ENCODE measurements at regions not wholly inside any gene's neighbourhood (a gene's known extent, or its start where the extent isn't known, plus 50 kb on each side); places are given as distances from the start of the nearest gene placed in this dataset.

GRCh38 chr4:17260166-17260907 is 251.6 kb downstream of the QDPR start:
- Histone ChIP-seq H3K27ac (no peak overlapping the region), H3K36me3 (no peaks in the 10 kb centered on the region), H3K4me1 (no peaks in the 10 kb centered on the region), H3K9me3 (no peaks in the 10 kb centered on the region), H3K27me3 (no peaks in the 10 kb centered on the region), H3K4me3 (no peak overlapping the region)
- WGBS: 88% methylated on average over 4 of the region's 4 CpGs
- no peak for DNase-seq (ENCODE audit: low spot score in 2 of 2)
- TF ChIP-seq CTCF (IDR thresholded peaks at IDR 0.05): no peak

GRCh38 chr4:17258106-17258505 is 253.8 kb downstream of the QDPR start:
- Histone ChIP-seq H3K4me1 (no peaks in the 10 kb centered on the region), H3K36me3 (no peaks in the 10 kb centered on the region), H3K27me3 (no peaks in the 10 kb centered on the region), H3K27ac (no peak overlapping the region), H3K9me3 (no peaks in the 10 kb centered on the region), H3K4me3 (no peak overlapping the region)
- TF ChIP-seq POLR2AphosphoS5 (IDR thresholded peaks at IDR 0.05): no peak
- no peak for TF ChIP-seq POLR2A (IDR thresholded peaks at IDR 0.05)
- no peak for TF ChIP-seq CTCF (IDR thresholded peaks at IDR 0.05)
- no peak for TF ChIP-seq EP300 (IDR thresholded peaks at IDR 0.05)
- DNase-seq (ENCODE audit: low spot score in 2 of 2): no peak
- WGBS: 95% methylated on average over 2 of the region's 2 CpGs

- 78% methylated on average over 2 of the region's 2 CpGs for WGBS
- Histone ChIP-seq H3K27ac (no peak overlapping the region), H3K27me3 (no peaks in the 10 kb centered on the region), H3K4me1 (no peaks in the 10 kb centered on the region), H3K4me3 (no peak overlapping the region), H3K9me3 (no peaks in the 10 kb centered on the region), H3K36me3 (no peaks in the 10 kb centered on the region)
- no peak for DNase-seq (ENCODE audit: low spot score in 2 of 2)
- TF ChIP-seq POLR2A (IDR thresholded peaks at IDR 0.05) (no peak), CTCF (IDR thresholded peaks at IDR 0.05) (no peak), EP300 (IDR thresholded peaks at IDR 0.05) (no peak), POLR2AphosphoS5 (IDR thresholded peaks at IDR 0.05) (no peak)
Measured at GRCh38 chr4:17252131-17252530, 259.8 kb downstream of the QDPR start.

GRCh38 chr4:17251101-17251500 is 260.8 kb downstream of the QDPR start:
- no peaks in the 10 kb centered on the region for H3K36me3 ChIP-seq
- no peaks in the 10 kb centered on the region for H3K4me1 ChIP-seq
- no peaks in the 10 kb centered on the region for H3K9me3 ChIP-seq
- no peak overlapping the region for H3K27ac ChIP-seq
- no peaks in the 10 kb centered on the region for H3K27me3 ChIP-seq
- no peak overlapping the region for H3K4me3 ChIP-seq
- TF ChIP-seq POLR2AphosphoS5 (IDR thresholded peaks at IDR 0.05) (no peak), POLR2A (IDR thresholded peaks at IDR 0.05) (no peak), EP300 (IDR thresholded peaks at IDR 0.05) (no peak), CTCF (IDR thresholded peaks at IDR 0.05) (no peak)
- 74% methylated on average over 3 of the region's 3 CpGs for WGBS
- DNase-seq (ENCODE audit: low spot score in 2 of 2): no peak

- Histone ChIP-seq H3K27me3 (no peaks in the 10 kb centered on the region), H3K36me3 (no peaks in the 10 kb centered on the region), H3K4me3 (no peak overlapping the region), H3K27ac (no peak overlapping the region), H3K4me1 (no peaks in the 10 kb centered on the region), H3K9me3 (no peaks in the 10 kb centered on the region)
- DNase-seq (ENCODE audit: low spot score in 2 of 2): no peak
- TF ChIP-seq CTCF (IDR thresholded peaks at IDR 0.05): no peak
- 80% methylated on average over 4 of the region's 4 CpGs for WGBS
Measured at GRCh38 chr4:17250591-17250990, 261.3 kb downstream of the QDPR start.

Measured in suprapubic skin (tissue), 4 donors.